Tibial artery (tissue), 4 donors: ENCODE measurements at regions not wholly inside any gene's neighbourhood (a gene's known extent, or its start where the extent isn't known, plus 50 kb on each side); places are given as distances from the start of the nearest gene placed in this dataset.

Source experiments
- DNase-seq, 2 donors: peaks; one replicate each; pipeline ENCODE4 v3.0.0-alpha.2; 2019
- H3K27ac ChIP-seq, 2 donors: fragments of 200-600 bp; sonication (generic) in 1 of 2; 1 replicate in 1 of 2; 2 replicates in 1 of 2; pipeline ENCODE4 v1.5.1; 2018 to 2019; ENCODE audit warnings: mild to moderate bottlenecking in 1 of 2
- H3K27me3 ChIP-seq, 2 donors: fragments of 200-600 bp; sonication (generic) in 1 of 2; one replicate each; pipeline versions ENCODE4 v1.5.1 to v1.6.0; 2016 to 2019
- H3K36me3 ChIP-seq, 3 donors: fragments of 200-600 bp; sonication (generic) in 2 of 3; one replicate each; pipeline ENCODE4 v1.5.1; 2016 to 2019; ENCODE audit warnings: mild to moderate bottlenecking in 2 of 3
- H3K4me1 ChIP-seq, 4 donors: fragments of 200-600 bp; sonication (generic) in 2 of 4; 1 replicate in 3 of 4; 2 replicates in 1 of 4; pipeline ENCODE4 v1.5.1; 2016 to 2019
- H3K4me3 ChIP-seq, 2 donors: fragments of 200-600 bp; sonication (generic) in 1 of 2; 1 replicate in 1 of 2; 2 replicates in 1 of 2; pipeline ENCODE4 v1.5.1; 2018 to 2019; ENCODE audit warnings: mild to moderate bottlenecking in 2 of 2
- H3K9me3 ChIP-seq, 3 donors: fragments of 200-600 bp; sonication (generic) in 1 of 3; one replicate each; pipeline ENCODE4 v1.5.1; 2016 to 2019
- CTCF ChIP-seq, 2 experiments: fragments of 200-600 bp in 1 of 2; fragments of 450-650 bp in 1 of 2; IDR thresholded peaks; one replicate each; pipeline ENCODE4 v1.5.1; 2017 to 2019; ENCODE audit warnings: antibody characterized with exemption in 2 of 2, mild to moderate bottlenecking in 1 of 2, moderate library complexity in 1 of 2
- intact Hi-C: fragments of 100-400 bp; cut with DNase I; formaldehyde crosslinking; loops from one replicate; pipeline ENCODE4 v1.15.0; 2023; ENCODE audit warnings: low total_unique reads

- H3K36me3 ChIP-seq = no peaks in the 10 kb centered on the region
- H3K9me3 ChIP-seq = no peaks in the 10 kb centered on the region
- no peak for TF ChIP-seq CTCF (IDR thresholded peaks at IDR 0.05)
- DNase-seq = no peak
- H3K4me3 ChIP-seq = no peak overlapping the region
- no peak overlapping the region for H3K27ac ChIP-seq
- no peaks in the 10 kb centered on the region for H3K27me3 ChIP-seq
- intact Hi-C loops = no loop called here
- H3K4me1 ChIP-seq = no peaks in the 10 kb centered on the region
Observed at GRCh38 chr2:15082105-15083058, 449.9 kb downstream of the LRATD1 start.

GRCh38 chr2:15084826-15085489 is 452.4 kb downstream of the LRATD1 start:
- no peak overlapping the region for H3K27ac ChIP-seq
- intact Hi-C loops = no loop called here
- no peak for DNase-seq
- H3K36me3 ChIP-seq = no peaks in the 10 kb centered on the region
- no peak overlapping the region for H3K4me3 ChIP-seq
- H3K27me3 ChIP-seq = no peaks in the 10 kb centered on the region
- no peaks in the 10 kb centered on the region for H3K4me1 ChIP-seq
- no peak for TF ChIP-seq CTCF (IDR thresholded peaks at IDR 0.05)
- H3K9me3 ChIP-seq = no peaks in the 10 kb centered on the region

- H3K36me3 ChIP-seq = no peaks in the 10 kb centered on the region
- no peaks in the 10 kb centered on the region for H3K27me3 ChIP-seq
- no peak overlapping the region for H3K27ac ChIP-seq
- no peaks in the 10 kb centered on the region for H3K4me1 ChIP-seq
- H3K4me3 ChIP-seq = no peak overlapping the region
- H3K9me3 ChIP-seq = no peaks in the 10 kb centered on the region
- TF ChIP-seq CTCF (IDR thresholded peaks at IDR 0.05) = no peak
- intact Hi-C loops = no loop called here
- no peak for DNase-seq
Observed at GRCh38 chr2:15092181-15092580, 459.7 kb downstream of the LRATD1 start.

GRCh38 chr2:15092691-15093090 is 460.2 kb downstream of the LRATD1 start:
- Histone ChIP-seq H3K27ac (no peak overlapping the region), H3K36me3 (no peaks in the 10 kb centered on the region), H3K9me3 (no peaks in the 10 kb centered on the region), H3K27me3 (no peaks in the 10 kb centered on the region), H3K4me3 (no peak overlapping the region), H3K4me1 (no peaks in the 10 kb centered on the region)
- no peak for TF ChIP-seq CTCF (IDR thresholded peaks at IDR 0.05)
- no peak for DNase-seq
- intact Hi-C loops = no loop called here

- Histone ChIP-seq H3K9me3 (no peaks in the 10 kb centered on the region), H3K36me3 (no peaks in the 10 kb centered on the region), H3K4me1 (no peaks in the 10 kb centered on the region), H3K27ac (no peak overlapping the region), H3K27me3 (no peaks in the 10 kb centered on the region), H3K4me3 (no peak overlapping the region)
- intact Hi-C loops = no loop called here
- no peak for DNase-seq
- TF ChIP-seq CTCF (IDR thresholded peaks at IDR 0.05) = no peak
Observed at GRCh38 chr2:15094161-15094560, 461.6 kb downstream of the LRATD1 start.
